Tibial artery (tissue), 4 donors: ENCODE measurements at regions not wholly inside any gene's neighbourhood (a gene's known extent, or its start where the extent isn't known, plus 50 kb on each side); places are given as distances from the start of the nearest gene placed in this dataset.

Source experiments
- DNase-seq, 2 donors: peaks; one replicate each; pipeline ENCODE4 v3.0.0-alpha.2; 2019
- H3K27ac ChIP-seq, 2 donors: fragments of 200-600 bp; sonication (generic) in 1 of 2; 1 replicate in 1 of 2; 2 replicates in 1 of 2; pipeline ENCODE4 v1.5.1; 2018 to 2019; ENCODE audit warnings: mild to moderate bottlenecking in 1 of 2
- H3K27me3 ChIP-seq, 2 donors: fragments of 200-600 bp; sonication (generic) in 1 of 2; one replicate each; pipeline versions ENCODE4 v1.5.1 to v1.6.0; 2016 to 2019
- H3K36me3 ChIP-seq, 3 donors: fragments of 200-600 bp; sonication (generic) in 2 of 3; one replicate each; pipeline ENCODE4 v1.5.1; 2016 to 2019; ENCODE audit warnings: mild to moderate bottlenecking in 2 of 3
- H3K4me1 ChIP-seq, 4 donors: fragments of 200-600 bp; sonication (generic) in 2 of 4; 1 replicate in 3 of 4; 2 replicates in 1 of 4; pipeline ENCODE4 v1.5.1; 2016 to 2019
- H3K4me3 ChIP-seq, 2 donors: fragments of 200-600 bp; sonication (generic) in 1 of 2; 1 replicate in 1 of 2; 2 replicates in 1 of 2; pipeline ENCODE4 v1.5.1; 2018 to 2019; ENCODE audit warnings: mild to moderate bottlenecking in 2 of 2
- H3K9me3 ChIP-seq, 3 donors: fragments of 200-600 bp; sonication (generic) in 1 of 3; one replicate each; pipeline ENCODE4 v1.5.1; 2016 to 2019
- intact Hi-C: fragments of 100-400 bp; cut with DNase I; formaldehyde crosslinking; loops from one replicate; pipeline ENCODE4 v1.15.0; 2023; ENCODE audit warnings: low total_unique reads
- TF ChIP-seq, protein P1 (sequence below), 2 experiments: fragments of 200-600 bp in 1 of 2; fragments of 450-650 bp in 1 of 2; IDR thresholded peaks; one replicate each; pipeline ENCODE4 v1.5.1; 2017 to 2019; ENCODE audit warnings: antibody characterized with exemption in 2 of 2, mild to moderate bottlenecking in 1 of 2, moderate library complexity in 1 of 2

GRCh38 chr4:74534121-74534520 is 89.2 kb downstream of the AREG start:
- no peak overlapping the region for H3K27ac ChIP-seq
- no peaks in the 10 kb centered on the region for H3K36me3 ChIP-seq
- H3K4me3 ChIP-seq, result no peak overlapping the region
- TF ChIP-seq, protein P1, sequence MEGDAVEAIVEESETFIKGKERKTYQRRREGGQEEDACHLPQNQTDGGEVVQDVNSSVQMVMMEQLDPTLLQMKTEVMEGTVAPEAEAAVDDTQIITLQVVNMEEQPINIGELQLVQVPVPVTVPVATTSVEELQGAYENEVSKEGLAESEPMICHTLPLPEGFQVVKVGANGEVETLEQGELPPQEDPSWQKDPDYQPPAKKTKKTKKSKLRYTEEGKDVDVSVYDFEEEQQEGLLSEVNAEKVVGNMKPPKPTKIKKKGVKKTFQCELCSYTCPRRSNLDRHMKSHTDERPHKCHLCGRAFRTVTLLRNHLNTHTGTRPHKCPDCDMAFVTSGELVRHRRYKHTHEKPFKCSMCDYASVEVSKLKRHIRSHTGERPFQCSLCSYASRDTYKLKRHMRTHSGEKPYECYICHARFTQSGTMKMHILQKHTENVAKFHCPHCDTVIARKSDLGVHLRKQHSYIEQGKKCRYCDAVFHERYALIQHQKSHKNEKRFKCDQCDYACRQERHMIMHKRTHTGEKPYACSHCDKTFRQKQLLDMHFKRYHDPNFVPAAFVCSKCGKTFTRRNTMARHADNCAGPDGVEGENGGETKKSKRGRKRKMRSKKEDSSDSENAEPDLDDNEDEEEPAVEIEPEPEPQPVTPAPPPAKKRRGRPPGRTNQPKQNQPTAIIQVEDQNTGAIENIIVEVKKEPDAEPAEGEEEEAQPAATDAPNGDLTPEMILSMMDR (IDR thresholded peaks at IDR 0.05), result no peak
- no peak for DNase-seq
- intact Hi-C loops, result loop anchor here (5.0 kb wide), 1 partner anchor 157 kb away; no protein-coding TSS in a partner anchor
- H3K9me3 ChIP-seq, result no peaks in the 10 kb centered on the region
- H3K27me3 ChIP-seq, result no peaks in the 10 kb centered on the region
- no peaks in the 10 kb centered on the region for H3K4me1 ChIP-seq

- H3K27ac ChIP-seq, result no peak overlapping the region
- no peaks in the 10 kb centered on the region for H3K27me3 ChIP-seq
- DNase-seq, result no peak
- TF ChIP-seq, protein P1 (IDR thresholded peaks at IDR 0.05), result no peak
- no peaks in the 10 kb centered on the region for H3K36me3 ChIP-seq
- H3K4me3 ChIP-seq, result no peak overlapping the region
- no peaks in the 10 kb centered on the region for H3K9me3 ChIP-seq
- intact Hi-C loops, result loop anchor here (5.0 kb wide), 1 partner anchor 158 kb away; no protein-coding TSS in a partner anchor
- H3K4me1 ChIP-seq, result no peaks in the 10 kb centered on the region
Measured at GRCh38 chr4:74534936-74535335, 90.0 kb downstream of the AREG start.

GRCh38 chr4:74535512-74535911 is 90.6 kb downstream of the AREG start:
- intact Hi-C loops, result no loop called here
- Histone ChIP-seq H3K9me3 (no peaks in the 10 kb centered on the region), H3K4me1 (no peaks in the 10 kb centered on the region), H3K36me3 (no peaks in the 10 kb centered on the region), H3K4me3 (no peak overlapping the region), H3K27ac (no peak overlapping the region), H3K27me3 (no peaks in the 10 kb centered on the region)
- no peak for DNase-seq
- TF ChIP-seq, protein P1 (IDR thresholded peaks at IDR 0.05), result no peak

GRCh38 chr4:74536557-74536956 is 91.6 kb downstream of the AREG start:
- intact Hi-C loops, result no loop called here
- TF ChIP-seq, protein P1 (IDR thresholded peaks at IDR 0.05), result no peak
- Histone ChIP-seq H3K4me3 (no peak overlapping the region), H3K36me3 (no peaks in the 10 kb centered on the region), H3K4me1 (no peaks in the 10 kb centered on the region), H3K27ac (no peak overlapping the region), H3K9me3 (no peaks in the 10 kb centered on the region), H3K27me3 (no peaks in the 10 kb centered on the region)
- DNase-seq, result no peak

DNA sequence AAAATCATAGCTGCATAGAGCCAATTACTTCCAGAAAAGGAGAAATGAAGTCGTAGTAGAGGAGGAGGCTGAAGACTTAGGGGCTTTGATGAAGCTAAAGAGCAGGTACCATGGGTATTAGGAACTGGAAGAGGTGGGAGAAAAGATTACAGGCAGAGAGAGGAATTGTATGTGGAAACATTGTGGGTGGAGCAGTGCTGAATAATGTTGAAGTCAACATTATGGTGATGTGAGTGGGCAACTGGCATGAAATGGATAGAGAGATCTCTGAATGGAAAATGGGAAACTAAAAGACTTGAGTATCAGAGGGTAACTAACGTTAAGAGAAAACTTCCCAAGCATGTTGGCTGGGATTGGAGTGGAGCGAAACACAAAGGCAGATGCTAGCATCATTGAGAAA is 92.5 kb downstream of the AREG start:
- H3K27ac ChIP-seq, result no peak overlapping the region
- no peaks in the 10 kb centered on the region for H3K4me1 ChIP-seq
- TF ChIP-seq, protein P1 (IDR thresholded peaks at IDR 0.05), result no peak
- intact Hi-C loops, result no loop called here
- no peak overlapping the region for H3K4me3 ChIP-seq
- H3K9me3 ChIP-seq, result no peaks in the 10 kb centered on the region
- no peaks in the 10 kb centered on the region for H3K27me3 ChIP-seq
- no peak for DNase-seq
- H3K36me3 ChIP-seq, result no peaks in the 10 kb centered on the region
